HG03135 (cell line): ENCODE measurements at regions not wholly inside any gene's neighbourhood (a gene's known extent, or its start where the extent isn't known, plus 50 kb on each side); places are given as distances from the start of the nearest gene placed in this dataset.
"Not testable (repeated sequence)": the region's sequence is repeated elsewhere in the genome, so short reads cannot be mapped to it uniquely, and the experiment has no call there.

ENCODE experiments used
- ATAC-seq: cut with Tn5 transposase; IDR thresholded peaks from one replicate; pipeline ENCODE4 v1.9.1; 2021; ENCODE audit warnings: mild to moderate bottlenecking, moderate library complexity; ENCODE audit not compliant: unreplicated experiment

DNA sequence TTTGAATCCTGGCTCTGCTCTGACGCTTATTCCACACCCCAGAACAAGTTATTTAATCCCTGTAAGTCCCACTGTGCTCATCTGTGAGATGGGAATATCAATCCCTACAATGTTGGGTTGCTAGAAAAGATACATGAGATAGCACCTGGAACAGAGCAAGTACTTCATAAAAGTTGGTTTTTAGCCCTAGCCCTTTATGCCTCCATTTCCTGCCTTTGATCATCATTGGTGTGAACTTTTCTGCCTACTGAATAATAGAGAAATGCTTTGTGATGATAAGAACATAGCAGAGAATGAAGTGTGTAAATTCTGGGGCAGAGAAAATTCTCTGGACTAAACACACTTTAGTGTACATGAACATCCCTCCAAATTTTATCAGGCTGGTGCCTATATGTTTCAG is 90.3 kb upstream of the RANBP6 start:
- ATAC-seq, result no peak

GRCh38 chr9:6104406-6104805 is 89.0 kb upstream of the RANBP6 start:
- not testable (repeated sequence) for ATAC-seq

- not testable (repeated sequence) for ATAC-seq
Measured at GRCh38 chr9:6103911-6104310, 88.5 kb upstream of the RANBP6 start.

GRCh38 chr9:6102336-6102987 is 87.0 kb upstream of the RANBP6 start:
- not testable (repeated sequence) for ATAC-seq

DNA sequence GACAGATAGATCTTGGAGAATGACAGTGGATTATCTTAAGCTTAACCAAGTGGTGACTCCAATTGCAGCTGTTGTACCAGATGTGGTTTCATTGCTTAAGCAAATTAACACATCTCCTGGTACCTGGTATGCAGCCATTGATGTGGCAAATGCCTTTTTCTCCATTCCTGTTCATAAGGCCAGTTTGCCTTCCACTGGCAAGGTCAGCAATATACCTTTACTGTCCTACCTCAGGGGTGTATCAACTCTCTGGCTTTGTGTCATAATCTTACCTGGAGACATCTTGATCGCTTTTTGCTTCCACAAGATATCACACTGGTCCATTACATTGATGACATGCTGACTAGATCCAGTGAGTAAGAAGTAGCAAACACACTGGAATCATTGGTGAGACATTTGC is 86.3 kb upstream of the RANBP6 start:
- not testable (repeated sequence) for ATAC-seq

DNA sequence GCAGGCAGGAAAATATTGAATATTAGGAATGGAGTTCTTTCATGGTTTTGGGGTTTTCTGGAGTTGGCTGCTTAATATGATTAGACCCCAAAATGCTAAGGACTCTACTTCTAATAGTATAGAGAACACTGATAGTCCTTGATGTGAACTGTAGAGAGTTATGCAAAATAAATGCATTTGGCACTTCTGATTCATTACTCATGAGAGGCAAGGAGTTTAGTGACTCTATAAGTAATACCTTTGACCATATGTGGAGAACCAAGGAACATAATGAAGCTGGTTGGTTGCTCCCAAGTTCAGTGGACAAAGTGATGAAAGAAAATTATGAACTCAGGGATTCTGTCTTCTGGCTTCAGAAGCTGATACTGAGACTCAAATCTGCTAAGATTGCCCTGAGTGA is 83.9 kb upstream of the RANBP6 start:
- ATAC-seq, result not testable (repeated sequence)

DNA sequence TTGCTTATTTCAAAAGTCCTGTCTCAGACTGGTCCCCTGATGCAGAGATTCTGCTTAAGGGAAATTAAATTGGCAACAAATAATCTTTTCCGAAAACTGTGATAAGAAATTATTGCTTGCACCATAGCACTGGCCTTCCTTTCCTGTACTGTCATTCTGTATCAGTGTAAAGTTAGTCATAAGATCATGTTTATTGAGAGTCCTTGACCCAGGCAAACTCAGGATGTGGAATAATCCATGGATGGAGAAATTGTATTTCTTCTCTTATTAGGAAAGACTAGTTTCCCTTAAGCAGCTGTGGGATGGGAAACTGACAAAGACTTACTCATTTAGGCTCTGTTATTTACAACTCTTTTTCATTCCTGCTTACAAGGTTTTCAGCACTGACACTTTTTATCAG is 83.0 kb upstream of the RANBP6 start:
- no peak for ATAC-seq

- no peak for ATAC-seq
Measured at GRCh38 chr9:6096821-6097220, 81.4 kb upstream of the RANBP6 start.

DNA sequence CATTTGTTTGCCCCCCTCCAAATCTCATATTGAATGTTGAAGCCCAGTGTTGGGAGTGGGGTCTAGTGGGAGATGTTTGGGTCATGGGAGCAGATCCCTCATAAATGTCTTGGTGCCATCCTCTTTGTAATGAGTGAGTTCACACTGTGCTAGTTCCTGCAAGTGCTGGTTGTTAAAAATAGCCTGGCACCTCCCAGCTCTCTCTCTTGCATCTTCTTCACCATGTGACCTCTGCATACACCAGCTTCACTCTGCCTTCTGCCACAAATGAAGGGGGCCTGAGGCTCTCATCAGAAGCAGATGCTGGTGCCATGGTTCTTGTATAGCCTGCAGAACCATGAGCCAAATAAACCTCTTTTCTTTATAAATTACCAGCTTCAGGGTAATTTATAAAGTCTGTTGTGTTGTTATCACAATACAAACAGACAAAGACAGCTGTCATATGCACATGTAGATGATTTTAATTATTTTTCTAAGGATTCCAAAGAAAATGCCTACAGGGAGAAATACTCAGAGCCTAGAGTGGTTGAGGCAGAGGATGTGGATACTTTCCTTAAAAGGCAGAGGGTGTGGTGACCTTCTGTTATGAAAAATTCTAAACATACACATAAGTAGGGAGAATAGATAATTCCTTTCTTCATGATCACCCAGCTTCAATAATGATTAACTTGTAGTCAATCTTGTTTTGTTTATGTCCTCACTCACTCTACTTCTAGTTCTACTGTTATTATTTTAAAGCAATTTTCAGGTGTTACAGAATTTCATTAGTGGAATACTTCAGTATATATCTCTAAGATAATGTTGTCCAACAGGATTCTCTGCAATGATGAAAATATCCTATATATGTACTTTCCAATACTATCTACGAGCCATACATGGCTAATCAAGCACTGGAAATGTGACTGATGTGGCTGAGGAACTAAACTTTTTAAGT is 75.1 kb upstream of the RANBP6 start:
- ATAC-seq, result no peak

DNA sequence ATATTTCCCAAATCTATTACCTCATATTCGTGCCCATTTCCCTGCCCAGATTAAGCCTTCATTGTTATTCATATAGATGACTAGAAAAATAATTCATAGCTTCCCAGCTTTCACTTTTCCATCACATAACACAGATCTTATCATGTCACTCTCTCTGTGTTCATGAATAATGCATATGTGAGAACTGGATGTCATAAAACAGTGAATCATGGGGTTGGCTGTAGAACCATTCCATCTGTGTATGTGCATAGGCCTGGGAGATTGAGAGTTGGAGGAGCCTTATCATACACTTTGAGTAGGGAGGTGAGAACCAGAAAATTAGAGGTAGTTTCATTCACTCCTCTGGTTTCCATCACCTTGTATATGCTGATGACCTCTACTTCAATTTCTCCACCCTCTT is 73.9 kb upstream of the RANBP6 start:
- no peak for ATAC-seq

- ATAC-seq, result no peak
Measured at GRCh38 chr9:6086006-6086655, 70.7 kb upstream of the RANBP6 start.

GRCh38 chr9:6080154-6080716 is 64.8 kb upstream of the RANBP6 start:
- ATAC-seq, result peak; percentile 85

GRCh38 chr9:6079386-6079785 is 64.0 kb upstream of the RANBP6 start:
- no peak for ATAC-seq

GRCh38 chr9:6078382-6079105 is 63.1 kb upstream of the RANBP6 start:
- ATAC-seq, result no peak

GRCh38 chr9:6076851-6077250 is 61.4 kb upstream of the RANBP6 start:
- no peak for ATAC-seq

- ATAC-seq, result no peak
Measured at GRCh38 chr9:6073731-6074130, 58.3 kb upstream of the RANBP6 start.

GRCh38 chr9:6072865-6073264 is 57.4 kb upstream of the RANBP6 start:
- no peak for ATAC-seq

- no peak for ATAC-seq
Measured at GRCh38 chr9:6072453-6072852, 57.0 kb upstream of the RANBP6 start.

DNA sequence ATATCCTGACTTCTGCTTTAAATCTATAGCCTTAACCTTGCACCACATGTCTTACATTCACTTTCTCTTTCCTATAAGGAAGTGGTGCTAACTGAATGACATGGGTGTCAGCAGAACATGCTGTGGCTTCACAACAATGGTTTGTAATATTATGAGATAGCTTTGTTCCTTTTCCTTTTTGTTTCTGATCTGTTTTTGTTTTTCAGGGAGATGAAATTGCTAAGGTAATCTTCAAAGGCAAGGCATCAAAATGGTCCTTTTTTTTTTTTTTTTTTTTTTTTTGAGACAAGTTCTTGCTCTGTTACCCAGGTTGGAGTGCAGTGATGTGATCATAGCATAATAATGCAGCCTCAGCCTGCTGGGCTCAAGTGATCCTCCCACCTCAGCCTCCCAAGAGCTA is 53.6 kb upstream of the RANBP6 start:
- ATAC-seq, result peak; percentile 97

GRCh38 chr9:6067426-6067825 is 52.0 kb upstream of the RANBP6 start:
- no peak for ATAC-seq
